HEK293T (cell line): ENCODE measurements at regions not wholly inside any gene's neighbourhood (a gene's known extent, or its start where the extent isn't known, plus 50 kb on each side); places are given as distances from the start of the nearest gene placed in this dataset.

Experiments used
- CTCF ChIA-PET: fragments of 350-600 bp; formaldehyde crosslinking; extraction: SDS; loops from one replicate; lab custom pipeline; 2021; ENCODE audit warnings: antibody characterized with exemption, inconsistent platforms; lab: Yijun Ruan, JAX
- POLR2A ChIA-PET: fragments of 350-600 bp; formaldehyde crosslinking; extraction: SDS; loops from one replicate; lab custom pipeline; 2020; ENCODE audit warnings: antibody characterized with exemption, inconsistent platforms; lab: Yijun Ruan, JAX
- DNase-seq: peaks from one replicate; pipeline ENCODE4 v3.0.0; 2012; ENCODE audit warnings: mixed read lengths; ENCODE audit errors: extremely low spot score
- ARNT ChIP-seq: fragments of 450-650 bp; IDR thresholded peaks from 2 replicates; pipeline ENCODE4 v1.6.1; 2017; ENCODE audit warnings: mild to moderate bottlenecking
- BHLHE40 ChIP-seq: fragments of 450-650 bp; IDR thresholded peaks from 2 replicates; pipeline ENCODE4 v1.6.1; 2016; ENCODE audit warnings: mild to moderate bottlenecking, moderate library complexity, borderline replicate concordance
- CTBP1 ChIP-seq: fragments of 450-650 bp; IDR thresholded peaks from 2 replicates; pipeline ENCODE4 v1.6.1; 2016; ENCODE audit warnings: borderline replicate concordance
- ELF4 ChIP-seq: fragments of 450-650 bp; IDR thresholded peaks from 2 replicates; pipeline ENCODE4 v1.6.1; 2017; ENCODE audit warnings: antibody characterized with exemption
- FOXA1 ChIP-seq: fragments of 450-650 bp; IDR thresholded peaks from 2 replicates; pipeline ENCODE4 v1.6.1; 2016; ENCODE audit warnings: mild to moderate bottlenecking
- FOXK2 ChIP-seq: fragments of 450-650 bp; IDR thresholded peaks from 2 replicates; pipeline ENCODE4 v1.6.1; 2016; ENCODE audit warnings: mild to moderate bottlenecking
- FOXM1 ChIP-seq: fragments of 450-650 bp; IDR thresholded peaks from 2 replicates; pipeline ENCODE4 v1.6.1; 2017; ENCODE audit warnings: mild to moderate bottlenecking, borderline replicate concordance
- HDGF ChIP-seq: fragments of 450-650 bp; IDR thresholded peaks from 2 replicates; pipeline ENCODE4 v1.6.1; 2017; ENCODE audit warnings: antibody characterized with exemption, borderline replicate concordance
- L3MBTL2 ChIP-seq: fragments of 450-650 bp; conservative IDR thresholded peaks from 2 replicates; pipeline ENCODE4 v1.6.1; 2016; ENCODE audit warnings: mild to moderate bottlenecking
- LEF1 ChIP-seq: fragments of 450-650 bp; IDR thresholded peaks from 2 replicates; pipeline ENCODE4 v1.6.1; 2017; ENCODE audit warnings: mild to moderate bottlenecking, borderline replicate concordance
- NFRKB ChIP-seq: fragments of 450-650 bp; IDR thresholded peaks from 2 replicates; pipeline ENCODE4 v1.6.1; 2016; ENCODE audit warnings: mild to moderate bottlenecking, moderate library complexity
- PKNOX1 ChIP-seq: fragments of 450-650 bp; IDR thresholded peaks from 2 replicates; pipeline ENCODE4 v1.6.1; 2016
- SP1 ChIP-seq: fragments of 450-650 bp; IDR thresholded peaks from 2 replicates; pipeline ENCODE4 v1.6.1; 2017
- SUZ12 ChIP-seq: fragments of 450-650 bp; IDR thresholded peaks from 2 replicates; pipeline ENCODE4 v1.6.1; 2016; ENCODE audit warnings: mild to moderate bottlenecking
- TARDBP ChIP-seq: fragments of 450-650 bp; IDR thresholded peaks from 2 replicates; pipeline ENCODE4 v1.6.1; 2016
- ZNF384 ChIP-seq: fragments of 450-650 bp; IDR thresholded peaks from 2 replicates; pipeline ENCODE4 v1.6.1; 2016

- no peak for TF ChIP-seq SP1
- TF ChIP-seq HDGF = no peak
- TF ChIP-seq L3MBTL2 = no peak
- no peak for TF ChIP-seq BHLHE40
- ChIA-PET POLR2A (interaction anchor here (0.5 kb wide), 1 partner anchor 301 kb away, joined by 3 read pairs; no protein-coding TSS in a partner anchor), CTCF (no interaction called here)
- no peak for DNase-seq
Measured at GRCh38 chr9:80932947-80933780, 756.2 kb downstream of the TLE1 start.

- CTCF ChIA-PET = no interaction called here
- DNase-seq = no peak
- TF ChIP-seq LEF1 (no peak), CTBP1 (no peak), FOXK2 (no peak), L3MBTL2 (no peak), FOXA1 (no peak), TARDBP (no peak)
- POLR2A ChIA-PET = no interaction called here
Measured at GRCh38 chr9:80932181-80932580, 757.2 kb downstream of the TLE1 start.

- no peak for DNase-seq
- ChIA-PET POLR2A (no interaction called here), CTCF (no interaction called here)
- TF ChIP-seq L3MBTL2 (no peak), NFRKB (no peak), ELF4 (no peak), ARNT (no peak), PKNOX1 (no peak), FOXM1 (no peak), ZNF384 (no peak), BHLHE40 (no peak), TARDBP (no peak), SP1 (no peak), SUZ12 (no peak), CTBP1 (no peak), FOXA1 (no peak), HDGF (no peak)
Measured at GRCh38 chr9:80931163-80931562, 758.2 kb downstream of the TLE1 start.

GRCh38 chr9:80928697-80929096 lies 760.6 kb downstream of the TLE1 start:
- TF ChIP-seq ELF4 (no peak), FOXM1 (no peak), L3MBTL2 (no peak), ZNF384 (no peak), BHLHE40 (no peak), FOXK2 (no peak), PKNOX1 (no peak), TARDBP (no peak), SUZ12 (no peak), HDGF (no peak), LEF1 (no peak), NFRKB (no peak)
- POLR2A ChIA-PET = no interaction called here
- CTCF ChIA-PET = no interaction called here
- no peak for DNase-seq

GRCh38 chr9:80926611-80927010 lies 762.7 kb downstream of the TLE1 start:
- DNase-seq = no peak
- POLR2A ChIA-PET = no interaction called here
- CTCF ChIA-PET = no interaction called here
- TF ChIP-seq LEF1 (no peak), FOXA1 (no peak), FOXM1 (no peak), PKNOX1 (no peak), ARNT (no peak), L3MBTL2 (no peak), ELF4 (no peak), SP1 (no peak), ZNF384 (no peak), BHLHE40 (no peak), TARDBP (no peak), CTBP1 (no peak), FOXK2 (no peak), SUZ12 (no peak), NFRKB (no peak), HDGF (no peak)

GRCh38 chr9:80922544-80922943 lies 766.8 kb downstream of the TLE1 start:
- TF ChIP-seq SP1 (no peak), FOXK2 (no peak), ARNT (no peak), NFRKB (no peak), L3MBTL2 (no peak), ZNF384 (no peak), BHLHE40 (no peak), FOXA1 (no peak), ELF4 (no peak), CTBP1 (no peak), FOXM1 (no peak), TARDBP (no peak), HDGF (no peak), PKNOX1 (no peak), LEF1 (no peak), SUZ12 (no peak)
- CTCF ChIA-PET = no interaction called here
- no peak for DNase-seq
- POLR2A ChIA-PET = interaction anchor here (0.5 kb wide), 1 partner anchor 146 kb away, joined by 3 read pairs; no protein-coding TSS in a partner anchor
